Osteoblast (primary cell): ENCODE measurements at regions not wholly inside any gene's neighbourhood (a gene's known extent, or its start where the extent isn't known, plus 50 kb on each side); places are given as distances from the start of the nearest gene placed in this dataset.

Experiments used
- DNase-seq: peaks from one replicate; pipeline ENCODE4 v3.0.0; 2011; ENCODE audit warnings: low spot score, mixed read lengths; ENCODE audit not compliant: insufficient read length; ENCODE audit errors: missing footprints
- H2AFZ ChIP-seq: 2 replicates; pipeline ENCODE4 v1.6.0; 2011; ENCODE audit warnings: mild to moderate bottlenecking, low read length
- H3K27ac ChIP-seq: 2 replicates; pipeline ENCODE4 v1.5.1; 2011; ENCODE audit warnings: mild to moderate bottlenecking, low read depth, low read length, moderate library complexity
- H3K27me3 ChIP-seq: 2 replicates; pipeline ENCODE4 v1.6.0; 2012; ENCODE audit warnings: mild to moderate bottlenecking, control low read depth, inconsistent platforms, low read length, moderate library complexity; ENCODE audit not compliant: insufficient read depth
- H3K36me3 ChIP-seq: 2 replicates; pipeline ENCODE4 v1.5.1; 2011; ENCODE audit warnings: mild to moderate bottlenecking, low read length, control low read depth, moderate library complexity; ENCODE audit not compliant: insufficient read depth
- H3K4me1 ChIP-seq: 2 replicates; pipeline ENCODE4 v1.5.1; 2011; ENCODE audit warnings: mild to moderate bottlenecking, low read length, control low read depth, moderate library complexity; ENCODE audit not compliant: insufficient read depth
- H3K4me2 ChIP-seq: 2 replicates; pipeline ENCODE4 v1.6.0; 2011; ENCODE audit warnings: mild to moderate bottlenecking, low read length; ENCODE audit not compliant: insufficient read depth
- H3K4me3 ChIP-seq: fragments of 200-600 bp; sonication (generic); 3 replicates; pipeline ENCODE4 v1.5.1; 2012; ENCODE audit warnings: mild to moderate bottlenecking, low read length, inconsistent platforms; ENCODE audit not compliant: insufficient read depth
- H3K79me2 ChIP-seq: 2 replicates; pipeline ENCODE4 v1.6.0; 2012; ENCODE audit warnings: mild to moderate bottlenecking, low read length, control low read depth, inconsistent platforms; ENCODE audit not compliant: insufficient read depth
- H3K9me3 ChIP-seq: 2 replicates; pipeline ENCODE4 v1.5.1; 2011; ENCODE audit warnings: low read depth, low read length, control low read depth
- H4K20me1 ChIP-seq: 2 replicates; pipeline ENCODE4 v1.6.0; 2012; ENCODE audit warnings: mild to moderate bottlenecking, low read length, control low read depth; ENCODE audit not compliant: insufficient read depth
- CTCF ChIP-seq: IDR thresholded peaks from 2 replicates; pipeline ENCODE4 v1.5.1; 2011; ENCODE audit warnings: mild to moderate bottlenecking, low read depth, low read length, moderate library complexity; ENCODE audit errors: extremely low read depth

DNA sequence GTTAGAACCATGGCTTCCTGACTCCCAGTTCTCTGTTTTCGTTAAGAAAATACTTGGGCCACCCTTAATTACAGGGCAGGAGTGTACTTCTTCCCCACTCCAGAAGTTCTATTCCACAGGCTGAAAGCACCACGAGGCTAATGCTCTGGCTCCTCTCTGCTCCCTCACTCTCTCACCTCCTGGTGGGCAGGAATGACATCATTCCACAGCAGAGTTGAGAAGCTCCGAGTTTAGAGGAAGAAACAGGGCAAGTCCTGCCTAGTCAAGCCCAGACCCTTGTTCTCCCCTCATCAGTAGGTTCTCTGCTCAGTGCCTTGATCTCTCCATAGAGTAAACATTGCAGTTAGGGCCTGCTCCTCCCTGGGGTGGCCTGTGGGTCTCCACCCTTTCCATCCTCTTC is 343.8 kb upstream of the CLNK start:
- Histone ChIP-seq H3K9me3 (no peaks in the 10 kb centered on the region), H3K4me3 (no peak overlapping the region), H3K4me1 (no peaks in the 10 kb centered on the region), H3K79me2 (no peaks in the 10 kb centered on the region), H4K20me1 (no peaks in the 10 kb centered on the region), H3K27me3 (no peaks in the 10 kb centered on the region), H3K36me3 (no peaks in the 10 kb centered on the region), H3K27ac (no peak overlapping the region), H3K4me2 (no peak overlapping the region), H2AFZ (no peak overlapping the region)
- no peak for TF ChIP-seq CTCF
- DNase-seq = no peak

DNA sequence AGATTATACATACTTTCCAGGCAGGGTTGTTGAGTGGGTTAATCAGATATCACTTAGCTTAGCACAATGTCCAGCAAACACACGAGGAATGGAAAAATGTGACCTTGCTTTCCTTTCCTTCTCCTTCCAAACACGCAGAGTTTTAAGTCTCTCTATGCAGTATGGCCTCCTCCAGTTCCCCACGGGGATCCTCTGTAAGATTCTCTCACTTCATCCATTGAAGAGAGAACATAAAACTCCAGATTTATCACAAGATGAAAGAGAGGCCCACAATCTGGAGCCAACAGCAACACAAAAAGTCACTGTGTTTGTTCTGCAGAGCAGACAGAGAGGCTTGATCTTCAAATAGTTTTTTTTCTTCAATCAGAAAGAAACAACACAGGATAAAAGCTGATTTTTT is 336.8 kb upstream of the CLNK start:
- Histone ChIP-seq H3K4me1 (no peaks in the 10 kb centered on the region), H3K27me3 (no peaks in the 10 kb centered on the region), H3K4me3 (no peak overlapping the region), H3K36me3 (no peaks in the 10 kb centered on the region), H2AFZ (no peak overlapping the region), H4K20me1 (no peaks in the 10 kb centered on the region), H3K79me2 (no peaks in the 10 kb centered on the region), H3K4me2 (no peak overlapping the region), H3K9me3 (no peaks in the 10 kb centered on the region), H3K27ac (no peak overlapping the region)
- DNase-seq = no peak
- no peak for TF ChIP-seq CTCF

GRCh38 chr4:11019451-11020240 is 335.1 kb upstream of the CLNK start:
- Histone ChIP-seq H3K27me3 (no peaks in the 10 kb centered on the region), H3K4me3 (no peak overlapping the region), H3K27ac (no peak overlapping the region), H3K9me3 (no peaks in the 10 kb centered on the region), H3K79me2 (no peaks in the 10 kb centered on the region), H4K20me1 (no peaks in the 10 kb centered on the region), H2AFZ (no peak overlapping the region), H3K4me1 (no peaks in the 10 kb centered on the region), H3K36me3 (no peaks in the 10 kb centered on the region), H3K4me2 (no peak overlapping the region)
- TF ChIP-seq CTCF = no peak
- DNase-seq = no peak

DNA sequence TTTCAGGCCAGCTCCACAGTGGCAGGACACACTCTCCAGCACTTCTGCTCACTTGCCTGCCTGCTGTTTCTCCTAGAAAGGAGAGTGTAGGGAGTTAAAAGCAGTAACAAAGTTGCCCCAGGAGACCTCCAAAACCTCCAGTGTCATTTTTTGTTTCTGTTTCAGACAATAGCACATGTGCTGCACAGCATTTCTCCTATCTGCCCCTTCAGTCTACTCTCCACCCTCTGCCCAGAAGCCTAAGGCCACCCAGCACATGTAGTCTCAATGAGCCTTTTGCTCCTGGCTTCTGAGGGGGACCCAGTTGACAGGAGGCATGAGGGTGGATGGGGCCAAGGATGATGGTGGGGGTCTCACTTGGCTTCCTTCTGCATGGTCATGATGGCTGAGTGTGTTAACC is 329.6 kb upstream of the CLNK start:
- no peak overlapping the region for H3K4me3 ChIP-seq
- H3K27me3 ChIP-seq = no peaks in the 10 kb centered on the region
- no peak overlapping the region for H3K4me2 ChIP-seq
- TF ChIP-seq CTCF = no peak
- H2AFZ ChIP-seq = no peak overlapping the region
- H3K4me1 ChIP-seq = no peaks in the 10 kb centered on the region
- H3K36me3 ChIP-seq = no peaks in the 10 kb centered on the region
- H3K27ac ChIP-seq = no peak overlapping the region
- H3K79me2 ChIP-seq = no peaks in the 10 kb centered on the region
- no peak for DNase-seq
- H3K9me3 ChIP-seq = no peaks in the 10 kb centered on the region
- no peaks in the 10 kb centered on the region for H4K20me1 ChIP-seq
